OCI-LY1 (cell line): ENCODE measurements at regions not wholly inside any gene's neighbourhood (a gene's known extent, or its start where the extent isn't known, plus 50 kb on each side); places are given as distances from the start of the nearest gene placed in this dataset.

Experiments used
- H2AFZ ChIP-seq: fragments of 200-600 bp; sonication (generic), shearing (Covaris generic); 2 replicates; pipeline ENCODE4 v1.6.0; 2014; ENCODE audit warnings: antibody characterized with exemption, mild to moderate bottlenecking, low read length
- H3F3A ChIP-seq: fragments of 200-600 bp; sonication (generic), shearing (Covaris generic); 2 replicates; pipeline ENCODE4 v1.6.0; 2014; ENCODE audit warnings: mild to moderate bottlenecking, antibody characterized with exemption, low read length, moderate library complexity; ENCODE audit not compliant: insufficient read depth
- H3K27ac ChIP-seq: fragments of 200-600 bp; sonication (generic); 2 replicates; pipeline ENCODE4 v1.5.1; 2014; ENCODE audit warnings: low read length, mixed run types, mild to moderate bottlenecking, low read depth; ENCODE audit not compliant: poor library complexity, severe bottlenecking
- H3K27me3 ChIP-seq: fragments of 200-600 bp; sonication (generic); 2 replicates; pipeline ENCODE4 v1.6.0; 2014; ENCODE audit warnings: antibody characterized with exemption, mild to moderate bottlenecking, low read length, moderate library complexity; ENCODE audit not compliant: insufficient read depth
- H3K36me3 ChIP-seq: fragments of 200-600 bp; sonication (generic); 2 replicates; pipeline ENCODE4 v1.6.1; 2014; ENCODE audit warnings: mild to moderate bottlenecking, antibody characterized with exemption, low read length, moderate library complexity, mixed read lengths; ENCODE audit not compliant: insufficient read depth
- H3K4me1 ChIP-seq: fragments of 200-600 bp; sonication (generic); 2 replicates; pipeline ENCODE4 v1.5.1; 2014; ENCODE audit warnings: mild to moderate bottlenecking, low read length, moderate library complexity; ENCODE audit not compliant: insufficient read depth, severe bottlenecking
- H3K4me2 ChIP-seq: fragments of 200-600 bp; sonication (generic), shearing (Covaris generic); 2 replicates; pipeline ENCODE4 v1.6.1; 2014; ENCODE audit warnings: low read length
- H3K4me3 ChIP-seq: fragments of 200-600 bp; sonication (generic); 2 replicates; pipeline ENCODE4 v1.5.1; 2014; ENCODE audit warnings: low read length, low read depth, mild to moderate bottlenecking, mixed read lengths; ENCODE audit not compliant: poor library complexity, severe bottlenecking
- H3K79me2 ChIP-seq: fragments of 200-600 bp; shearing (Covaris generic); 2 replicates; pipeline ENCODE4 v1.6.1; 2016; ENCODE audit warnings: mixed run types, low read length, mixed read lengths; ENCODE audit not compliant: insufficient read depth
- H3K9ac ChIP-seq: fragments of 200-600 bp; sonication (generic), shearing (Covaris generic); 2 replicates; pipeline ENCODE4 v1.6.1; 2014; ENCODE audit warnings: mild to moderate bottlenecking, low read length, mixed read lengths
- H3K9me2 ChIP-seq: fragments of 200-600 bp; sonication (generic), shearing (Covaris generic); 2 replicates; pipeline ENCODE4 v1.6.1; 2014; ENCODE audit warnings: low read depth, mild to moderate bottlenecking, low read length, mixed read lengths
- H3K9me3 ChIP-seq: fragments of 200-600 bp; shearing (Covaris generic); 2 replicates; pipeline ENCODE4 v1.6.1; 2014; ENCODE audit warnings: low read length, mixed read lengths
- H4K20me1 ChIP-seq: fragments of 200-600 bp; sonication (generic), shearing (Covaris generic); 2 replicates; pipeline ENCODE4 v1.6.0; 2016; ENCODE audit warnings: mild to moderate bottlenecking, low read length; ENCODE audit not compliant: insufficient read depth
- EZH2 ChIP-seq: fragments of 200-600 bp; sonication (generic), shearing (Covaris generic); IDR thresholded peaks from 2 replicates; pipeline ENCODE4 v1.8.0; 2017; ENCODE audit warnings: borderline replicate concordance, mixed run types, mild to moderate bottlenecking, antibody characterized with exemption, low read length, moderate library complexity, mixed read lengths
- TF ChIP-seq, protein P1 (sequence below): fragments of 200-600 bp; sonication (generic), shearing (Covaris generic); IDR thresholded peaks from 2 replicates; pipeline ENCODE4 v1.5.1; 2017; ENCODE audit warnings: mild to moderate bottlenecking, antibody characterized with exemption, low read length, moderate library complexity, mixed read lengths

DNA sequence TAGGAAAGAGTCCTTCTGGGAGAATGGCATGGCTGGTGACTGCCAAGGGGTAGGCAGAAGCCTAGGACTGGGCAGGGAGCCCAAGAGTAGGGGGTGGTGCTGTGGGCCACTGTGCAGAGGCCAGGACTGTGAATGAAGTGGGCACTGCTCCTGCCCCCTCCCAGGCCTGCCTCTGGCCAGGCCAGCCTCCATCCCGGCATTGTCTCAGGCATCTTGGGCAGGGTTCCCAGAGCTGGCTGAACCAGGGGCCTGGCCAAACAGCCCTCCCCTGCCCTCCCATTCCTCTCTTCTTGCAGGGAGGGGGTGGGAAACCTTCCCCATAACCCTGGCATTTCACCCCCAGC lies 81.6 kb downstream of the MRPL14 start:
- Histone ChIP-seq H3K36me3 (no peaks in the 10 kb centered on the region), H3K4me1 (no peaks in the 10 kb centered on the region), H3K27ac (no peak overlapping the region), H3K9me3 (no peaks in the 10 kb centered on the region), H2AFZ (no peak overlapping the region), H3K9ac (no peak overlapping the region), H3K79me2 (no peaks in the 10 kb centered on the region), H4K20me1 (no peaks in the 10 kb centered on the region), H3K4me2 (no peak overlapping the region), H3F3A (no peaks in the 10 kb centered on the region), H3K27me3 (peaks cover 3% of the 10 kb centered on the region; the same call in 1 of the 2 replicates), H3K4me3 (no peak overlapping the region), H3K9me2 (no peaks in the 10 kb centered on the region)
- no peak for TF ChIP-seq EZH2
- TF ChIP-seq, protein P1, sequence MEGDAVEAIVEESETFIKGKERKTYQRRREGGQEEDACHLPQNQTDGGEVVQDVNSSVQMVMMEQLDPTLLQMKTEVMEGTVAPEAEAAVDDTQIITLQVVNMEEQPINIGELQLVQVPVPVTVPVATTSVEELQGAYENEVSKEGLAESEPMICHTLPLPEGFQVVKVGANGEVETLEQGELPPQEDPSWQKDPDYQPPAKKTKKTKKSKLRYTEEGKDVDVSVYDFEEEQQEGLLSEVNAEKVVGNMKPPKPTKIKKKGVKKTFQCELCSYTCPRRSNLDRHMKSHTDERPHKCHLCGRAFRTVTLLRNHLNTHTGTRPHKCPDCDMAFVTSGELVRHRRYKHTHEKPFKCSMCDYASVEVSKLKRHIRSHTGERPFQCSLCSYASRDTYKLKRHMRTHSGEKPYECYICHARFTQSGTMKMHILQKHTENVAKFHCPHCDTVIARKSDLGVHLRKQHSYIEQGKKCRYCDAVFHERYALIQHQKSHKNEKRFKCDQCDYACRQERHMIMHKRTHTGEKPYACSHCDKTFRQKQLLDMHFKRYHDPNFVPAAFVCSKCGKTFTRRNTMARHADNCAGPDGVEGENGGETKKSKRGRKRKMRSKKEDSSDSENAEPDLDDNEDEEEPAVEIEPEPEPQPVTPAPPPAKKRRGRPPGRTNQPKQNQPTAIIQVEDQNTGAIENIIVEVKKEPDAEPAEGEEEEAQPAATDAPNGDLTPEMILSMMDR = no peak

- H2AFZ ChIP-seq = no peak overlapping the region
- H3K27ac ChIP-seq = no peak overlapping the region
- TF ChIP-seq, protein P1 = no peak
- no peak for TF ChIP-seq EZH2
- H3K4me1 ChIP-seq = no peaks in the 10 kb centered on the region
- no peaks in the 10 kb centered on the region for H4K20me1 ChIP-seq
- no peak overlapping the region for H3K4me2 ChIP-seq
- no peak overlapping the region for H3K4me3 ChIP-seq
- H3K9me3 ChIP-seq = no peaks in the 10 kb centered on the region
- no peaks in the 10 kb centered on the region for H3K36me3 ChIP-seq
- H3K27me3 ChIP-seq = peaks cover 3% of the 10 kb centered on the region; the same call in 1 of the 2 replicates
- H3K9me2 ChIP-seq = no peaks in the 10 kb centered on the region
- H3F3A ChIP-seq = no peaks in the 10 kb centered on the region
- H3K9ac ChIP-seq = no peak overlapping the region
- H3K79me2 ChIP-seq = no peaks in the 10 kb centered on the region
Observed at GRCh38 chr6:44044940-44045671, 82.1 kb downstream of the MRPL14 start.

DNA sequence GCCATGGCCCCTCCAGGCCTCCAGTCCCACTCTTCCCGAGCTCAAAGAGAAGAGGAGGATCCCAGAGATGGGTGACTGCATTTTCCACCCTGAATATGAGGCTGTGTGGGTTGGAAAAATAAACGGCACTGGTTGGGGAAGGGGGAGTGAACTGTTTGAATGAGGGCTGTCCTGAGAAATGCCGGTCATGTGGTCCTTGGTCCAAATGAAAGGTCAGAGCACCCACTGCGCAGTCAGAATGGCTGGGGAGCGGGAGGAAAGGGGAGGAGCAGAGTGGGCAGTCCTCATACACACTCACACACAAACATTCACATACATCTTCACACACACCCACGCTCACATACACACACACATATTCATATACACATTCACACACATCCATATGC lies 83.1 kb downstream of the MRPL14 start:
- no peaks in the 10 kb centered on the region for H3K36me3 ChIP-seq
- TF ChIP-seq, protein P1 = no peak
- no peak for TF ChIP-seq EZH2
- no peak overlapping the region for H3K4me3 ChIP-seq
- H3K79me2 ChIP-seq = no peaks in the 10 kb centered on the region
- peaks cover 3% of the 10 kb centered on the region; the same call in 1 of the 2 replicates for H3K27me3 ChIP-seq
- no peak overlapping the region for H3K9ac ChIP-seq
- H4K20me1 ChIP-seq = no peaks in the 10 kb centered on the region
- H2AFZ ChIP-seq = no peak overlapping the region
- H3K27ac ChIP-seq = no peak overlapping the region
- H3K4me2 ChIP-seq = no peak overlapping the region
- H3F3A ChIP-seq = no peaks in the 10 kb centered on the region
- H3K9me3 ChIP-seq = no peaks in the 10 kb centered on the region
- no peaks in the 10 kb centered on the region for H3K9me2 ChIP-seq
- H3K4me1 ChIP-seq = no peaks in the 10 kb centered on the region
